WTC11 (cell line): ENCODE measurements at regions not wholly inside any gene's neighbourhood (a gene's known extent, or its start where the extent isn't known, plus 50 kb on each side); places are given as distances from the start of the nearest gene placed in this dataset.

Experiments
- CTCF ChIP-seq: fragments of 200-600 bp; IDR thresholded peaks from 2 replicates; pipeline ENCODE4 v1.8.0; 2022; ENCODE audit warnings: antibody characterized with exemption
- KAT7 ChIP-seq: sonication (generic); formaldehyde crosslinking; IDR thresholded peaks from 2 replicates; pipeline ENCODE4 v1.8.1; 2023; ENCODE audit warnings: missing genetic modification reagents, mild to moderate bottlenecking, borderline replicate concordance
- NFYB ChIP-seq: sonication (generic); formaldehyde crosslinking; conservative IDR thresholded peaks from 2 replicates; pipeline ENCODE4 v1.8.0; 2022; ENCODE audit warnings: low read depth, missing genetic modification reagents

GRCh38 chr4:176858839-176859238, 66.1 kb upstream of the VEGFC start:
- TF ChIP-seq CTCF: no peak
- no peak for TF ChIP-seq KAT7
- TF ChIP-seq NFYB (CRISPR knock-in tag): no peak
